HG03095 (cell line): ENCODE measurements at regions not wholly inside any gene's neighbourhood (a gene's known extent, or its start where the extent isn't known, plus 50 kb on each side); places are given as distances from the start of the nearest gene placed in this dataset.
"Not testable (repeated sequence)": the region's sequence is repeated elsewhere in the genome, so short reads cannot be mapped to it uniquely, and the experiment has no call there.

ENCODE experiments used
- ATAC-seq: cut with Tn5 transposase; IDR thresholded peaks from one replicate; pipeline ENCODE4 v1.9.1; 2021; ENCODE audit warnings: moderate library complexity; ENCODE audit not compliant: unreplicated experiment

- ATAC-seq = no peak
Measured at GRCh38 chr14:44873536-44873935, 88.2 kb downstream of the KLHL28 start.

GRCh38 chr14:44866770-44867169 lies 95.0 kb downstream of the KLHL28 start:
- no peak for ATAC-seq

GRCh38 chr14:44866322-44866721 lies 95.4 kb downstream of the KLHL28 start:
- ATAC-seq = no peak

- no peak for ATAC-seq
Measured at GRCh38 chr14:44863271-44863670, 98.5 kb downstream of the KLHL28 start.

GRCh38 chr14:44854114-44854513 lies 107.6 kb downstream of the KLHL28 start:
- no peak for ATAC-seq

GRCh38 chr14:44847526-44848309 lies 114.0 kb downstream of the KLHL28 start:
- no peak for ATAC-seq

GRCh38 chr14:44846232-44846824 lies 115.4 kb downstream of the KLHL28 start:
- no peak for ATAC-seq

- not testable (repeated sequence) for ATAC-seq
Measured at GRCh38 chr14:44835928-44836327, 125.8 kb downstream of the KLHL28 start.

GRCh38 chr14:44833376-44834060 lies 128.2 kb downstream of the KLHL28 start:
- ATAC-seq = no peak

GRCh38 chr14:44830371-44830770 lies 131.4 kb downstream of the KLHL28 start:
- no peak for ATAC-seq

GRCh38 chr14:44829021-44829420 lies 132.7 kb downstream of the KLHL28 start:
- no peak for ATAC-seq

- no peak for ATAC-seq
Measured at GRCh38 chr14:44828023-44828422, 133.7 kb downstream of the KLHL28 start.

- ATAC-seq = no peak
Measured at GRCh38 chr14:44820230-44820964, 141.3 kb downstream of the KLHL28 start.

- no peak for ATAC-seq
Measured at GRCh38 chr14:44814196-44814595, 147.6 kb downstream of the KLHL28 start.

- no peak for ATAC-seq
Measured at GRCh38 chr14:44812672-44813071, 149.1 kb downstream of the KLHL28 start.

- no peak for ATAC-seq
Measured at GRCh38 chr14:44804391-44804790, 157.4 kb downstream of the KLHL28 start.

GRCh38 chr14:44803239-44803905 lies 158.4 kb downstream of the KLHL28 start:
- ATAC-seq = peak; percentile 89

GRCh38 chr14:44798386-44799242 lies 163.1 kb downstream of the KLHL28 start:
- no peak for ATAC-seq

- ATAC-seq = no peak
Measured at GRCh38 chr14:44795725-44796124, 166.0 kb downstream of the KLHL28 start.

GRCh38 chr14:44791730-44792129 lies 170.0 kb downstream of the KLHL28 start:
- ATAC-seq = no peak
